H1 (cell line): ENCODE measurements at regions not wholly inside any gene's neighbourhood (a gene's known extent, or its start where the extent isn't known, plus 50 kb on each side); places are given as distances from the start of the nearest gene placed in this dataset.

Experiments
- EZH2 ChIP-seq: fragments of 200-600 bp; sonication (generic); IDR thresholded peaks from 2 replicates; pipeline ENCODE4 v1.7.1; 2012; ENCODE audit warnings: low read depth, mild to moderate bottlenecking, moderate library complexity, low read length, inconsistent platforms; ENCODE audit not compliant: severe bottlenecking
- JUN ChIP-seq: IDR thresholded peaks from 2 replicates; pipeline ENCODE4 v1.6.1; 2011; ENCODE audit warnings: low read depth, mild to moderate bottlenecking, improper control_type of control experiment, low read length
- POLR2A ChIP-seq, 2 experiments: IDR thresholded peaks; 1 replicate in 1 of 2; 2 replicates in 1 of 2; pipeline ENCODE4 v1.6.1; 2011; ENCODE audit warnings: low read depth in 2 of 2, low read length in 2 of 2, mild to moderate bottlenecking in 2 of 2; ENCODE audit errors: control extremely low read depth in 1 of 2

GRCh38 chr3:132187746-132188145, 129.5 kb upstream of the ACP3 start:
- TF ChIP-seq POLR2A (IDR thresholded peaks at IDR 0.05; ENCODE audit: control extremely low read depth in 1 of 2, low read depth in 2 of 2, low read length in 2 of 2): no peak
- TF ChIP-seq EZH2: no peak
- TF ChIP-seq JUN: no peak
